ENCODE measurements at regions not wholly inside any gene's neighbourhood (a gene's known extent, or its start where the extent isn't known, plus 50 kb on each side); places are given as distances from the start of the nearest gene placed in this dataset.

DNA sequence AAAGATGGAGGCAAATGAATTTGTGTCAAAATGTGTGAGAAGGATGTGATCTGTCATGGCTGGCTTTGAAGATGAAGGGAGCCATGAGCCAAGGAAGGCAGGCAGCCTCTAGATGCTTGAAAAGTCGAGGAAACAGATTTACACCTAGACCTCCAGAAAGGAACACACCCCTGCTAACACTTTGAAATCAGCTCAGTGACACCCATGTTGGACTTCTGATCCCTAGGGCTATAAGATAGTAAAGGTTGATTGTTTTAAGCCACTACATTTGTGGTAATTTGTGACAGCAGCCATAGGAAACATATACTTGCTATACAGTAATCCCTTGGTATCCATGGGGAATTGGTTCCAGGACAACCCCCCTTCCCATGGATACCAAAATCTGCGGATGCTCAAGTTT is 80.5 kb upstream of the DYRK2 start:
- H2AFZ ChIP-seq (ENCODE audit: low read depth, low read length) = no peak overlapping the region
- H3K9me3 ChIP-seq (ENCODE audit: low read length) = peaks cover 4% of the 10 kb centered on the region
- H3K36me3 ChIP-seq (ENCODE audit: insufficient read depth, low read length) = no peaks in the 10 kb centered on the region
- H4K20me1 ChIP-seq (ENCODE audit: insufficient read depth) = no peaks in the 10 kb centered on the region
- no peaks in the 10 kb centered on the region for H3K79me2 ChIP-seq (replicated peaks; ENCODE audit: insufficient read depth, low read length)
- H3K4me3 ChIP-seq (ENCODE audit: low read length) = no peak overlapping the region
- H3K9me2 ChIP-seq (ENCODE audit: insufficient read depth, low read length) = no peaks in the 10 kb centered on the region
- TF ChIP-seq, protein P1, sequence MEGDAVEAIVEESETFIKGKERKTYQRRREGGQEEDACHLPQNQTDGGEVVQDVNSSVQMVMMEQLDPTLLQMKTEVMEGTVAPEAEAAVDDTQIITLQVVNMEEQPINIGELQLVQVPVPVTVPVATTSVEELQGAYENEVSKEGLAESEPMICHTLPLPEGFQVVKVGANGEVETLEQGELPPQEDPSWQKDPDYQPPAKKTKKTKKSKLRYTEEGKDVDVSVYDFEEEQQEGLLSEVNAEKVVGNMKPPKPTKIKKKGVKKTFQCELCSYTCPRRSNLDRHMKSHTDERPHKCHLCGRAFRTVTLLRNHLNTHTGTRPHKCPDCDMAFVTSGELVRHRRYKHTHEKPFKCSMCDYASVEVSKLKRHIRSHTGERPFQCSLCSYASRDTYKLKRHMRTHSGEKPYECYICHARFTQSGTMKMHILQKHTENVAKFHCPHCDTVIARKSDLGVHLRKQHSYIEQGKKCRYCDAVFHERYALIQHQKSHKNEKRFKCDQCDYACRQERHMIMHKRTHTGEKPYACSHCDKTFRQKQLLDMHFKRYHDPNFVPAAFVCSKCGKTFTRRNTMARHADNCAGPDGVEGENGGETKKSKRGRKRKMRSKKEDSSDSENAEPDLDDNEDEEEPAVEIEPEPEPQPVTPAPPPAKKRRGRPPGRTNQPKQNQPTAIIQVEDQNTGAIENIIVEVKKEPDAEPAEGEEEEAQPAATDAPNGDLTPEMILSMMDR (IDR thresholded peaks at IDR 0.05; ENCODE audit: poor library complexity, severe bottlenecking) = no peak
- TF ChIP-seq POLR2AphosphoS5 (IDR thresholded peaks at IDR 0.05) (no peak), RAD21 (conservative IDR thresholded peaks at IDR 0.05) (no peak), EP300 (conservative IDR thresholded peaks at IDR 0.05; ENCODE audit: poor library complexity, severe bottlenecking) (no peak), TAF1 (IDR thresholded peaks at IDR 0.05; ENCODE audit: low read depth) (no peak), EZH2 (IDR thresholded peaks at IDR 0.05; ENCODE audit: borderline replicate concordance, insufficient read depth, low read length, poor library complexity, severe bottlenecking) (no peak), SMC3 (conservative IDR thresholded peaks at IDR 0.05; ENCODE audit: poor library complexity) (no peak), MXI1 (conservative IDR thresholded peaks at IDR 0.05; ENCODE audit: poor library complexity, severe bottlenecking) (no peak)
- TF ChIP-seq, protein P2, sequence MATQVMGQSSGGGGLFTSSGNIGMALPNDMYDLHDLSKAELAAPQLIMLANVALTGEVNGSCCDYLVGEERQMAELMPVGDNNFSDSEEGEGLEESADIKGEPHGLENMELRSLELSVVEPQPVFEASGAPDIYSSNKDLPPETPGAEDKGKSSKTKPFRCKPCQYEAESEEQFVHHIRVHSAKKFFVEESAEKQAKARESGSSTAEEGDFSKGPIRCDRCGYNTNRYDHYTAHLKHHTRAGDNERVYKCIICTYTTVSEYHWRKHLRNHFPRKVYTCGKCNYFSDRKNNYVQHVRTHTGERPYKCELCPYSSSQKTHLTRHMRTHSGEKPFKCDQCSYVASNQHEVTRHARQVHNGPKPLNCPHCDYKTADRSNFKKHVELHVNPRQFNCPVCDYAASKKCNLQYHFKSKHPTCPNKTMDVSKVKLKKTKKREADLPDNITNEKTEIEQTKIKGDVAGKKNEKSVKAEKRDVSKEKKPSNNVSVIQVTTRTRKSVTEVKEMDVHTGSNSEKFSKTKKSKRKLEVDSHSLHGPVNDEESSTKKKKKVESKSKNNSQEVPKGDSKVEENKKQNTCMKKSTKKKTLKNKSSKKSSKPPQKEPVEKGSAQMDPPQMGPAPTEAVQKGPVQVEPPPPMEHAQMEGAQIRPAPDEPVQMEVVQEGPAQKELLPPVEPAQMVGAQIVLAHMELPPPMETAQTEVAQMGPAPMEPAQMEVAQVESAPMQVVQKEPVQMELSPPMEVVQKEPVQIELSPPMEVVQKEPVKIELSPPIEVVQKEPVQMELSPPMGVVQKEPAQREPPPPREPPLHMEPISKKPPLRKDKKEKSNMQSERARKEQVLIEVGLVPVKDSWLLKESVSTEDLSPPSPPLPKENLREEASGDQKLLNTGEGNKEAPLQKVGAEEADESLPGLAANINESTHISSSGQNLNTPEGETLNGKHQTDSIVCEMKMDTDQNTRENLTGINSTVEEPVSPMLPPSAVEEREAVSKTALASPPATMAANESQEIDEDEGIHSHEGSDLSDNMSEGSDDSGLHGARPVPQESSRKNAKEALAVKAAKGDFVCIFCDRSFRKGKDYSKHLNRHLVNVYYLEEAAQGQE (IDR thresholded peaks at IDR 0.05; ENCODE audit: borderline replicate concordance) = no peak
- no peak overlapping the region for H3K9ac ChIP-seq (ENCODE audit: low read length)
- H3K27ac ChIP-seq (ENCODE audit: low read length) = no peak overlapping the region
- no peaks in the 10 kb centered on the region for H3K27me3 ChIP-seq (ENCODE audit: insufficient read depth, low read depth, low read length)
- no peaks in the 10 kb centered on the region for H3F3A ChIP-seq (ENCODE audit: insufficient read depth, low read length, poor library complexity, severe bottlenecking)
- H3K4me2 ChIP-seq (ENCODE audit: low read length) = no peak overlapping the region

DNA sequence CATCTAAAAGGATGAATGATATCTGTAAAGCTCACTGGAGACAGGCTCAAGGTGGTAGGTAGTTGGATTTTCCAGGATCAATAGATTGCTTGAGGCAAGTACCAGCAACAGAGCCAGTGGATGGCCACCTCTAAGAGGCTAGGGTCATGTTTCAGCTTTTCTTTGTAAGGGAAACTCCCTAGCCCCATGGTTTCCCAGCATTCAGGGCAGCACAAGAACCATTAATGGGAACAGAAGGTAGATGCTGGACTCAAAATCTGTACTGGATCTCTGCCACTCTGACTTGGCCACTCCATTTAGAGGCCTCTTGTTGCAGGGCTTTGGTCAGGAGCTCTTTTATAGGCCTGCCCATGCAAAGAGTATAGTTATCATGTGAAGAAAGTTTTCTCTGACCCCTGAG is 76.1 kb upstream of the DYRK2 start:
- Histone ChIP-seq H3K27me3 (ENCODE audit: insufficient read depth, low read depth, low read length) (no peaks in the 10 kb centered on the region), H4K20me1 (ENCODE audit: insufficient read depth) (no peaks in the 10 kb centered on the region), H3K27ac (ENCODE audit: low read length) (no peak overlapping the region), H3K9me3 (ENCODE audit: low read length) (no peaks in the 10 kb centered on the region), H3K4me2 (ENCODE audit: low read length) (no peak overlapping the region), H3F3A (ENCODE audit: insufficient read depth, low read length, poor library complexity, severe bottlenecking) (no peaks in the 10 kb centered on the region), H3K79me2 (replicated peaks; ENCODE audit: insufficient read depth, low read length) (no peaks in the 10 kb centered on the region), H3K4me3 (ENCODE audit: low read length) (no peak overlapping the region), H3K9ac (ENCODE audit: low read length) (no peak overlapping the region), H3K9me2 (ENCODE audit: insufficient read depth, low read length) (no peaks in the 10 kb centered on the region), H2AFZ (ENCODE audit: low read depth, low read length) (no peak overlapping the region), H3K36me3 (ENCODE audit: insufficient read depth, low read length) (no peaks in the 10 kb centered on the region)
- TF ChIP-seq, protein P1 (IDR thresholded peaks at IDR 0.05; ENCODE audit: poor library complexity, severe bottlenecking) = no peak
- TF ChIP-seq TAF1 (IDR thresholded peaks at IDR 0.05; ENCODE audit: low read depth) (no peak), POLR2AphosphoS5 (IDR thresholded peaks at IDR 0.05) (no peak), SMC3 (conservative IDR thresholded peaks at IDR 0.05; ENCODE audit: poor library complexity) (no peak)

Measured in neural cell (in vitro differentiated cells).